NT2/D1 (cell line): ENCODE measurements at regions not wholly inside any gene's neighbourhood (a gene's known extent, or its start where the extent isn't known, plus 50 kb on each side); places are given as distances from the start of the nearest gene placed in this dataset.

ENCODE experiments used
- YY1 ChIP-seq: IDR thresholded peaks from 2 replicates; pipeline ENCODE4 v1.6.1; 2011; ENCODE audit not compliant: insufficient read length, insufficient read depth
- ZNF274 ChIP-seq: IDR thresholded peaks from 2 replicates; pipeline ENCODE4 v1.6.1; 2011; ENCODE audit warnings: mild to moderate bottlenecking, low read depth, low read length

DNA sequence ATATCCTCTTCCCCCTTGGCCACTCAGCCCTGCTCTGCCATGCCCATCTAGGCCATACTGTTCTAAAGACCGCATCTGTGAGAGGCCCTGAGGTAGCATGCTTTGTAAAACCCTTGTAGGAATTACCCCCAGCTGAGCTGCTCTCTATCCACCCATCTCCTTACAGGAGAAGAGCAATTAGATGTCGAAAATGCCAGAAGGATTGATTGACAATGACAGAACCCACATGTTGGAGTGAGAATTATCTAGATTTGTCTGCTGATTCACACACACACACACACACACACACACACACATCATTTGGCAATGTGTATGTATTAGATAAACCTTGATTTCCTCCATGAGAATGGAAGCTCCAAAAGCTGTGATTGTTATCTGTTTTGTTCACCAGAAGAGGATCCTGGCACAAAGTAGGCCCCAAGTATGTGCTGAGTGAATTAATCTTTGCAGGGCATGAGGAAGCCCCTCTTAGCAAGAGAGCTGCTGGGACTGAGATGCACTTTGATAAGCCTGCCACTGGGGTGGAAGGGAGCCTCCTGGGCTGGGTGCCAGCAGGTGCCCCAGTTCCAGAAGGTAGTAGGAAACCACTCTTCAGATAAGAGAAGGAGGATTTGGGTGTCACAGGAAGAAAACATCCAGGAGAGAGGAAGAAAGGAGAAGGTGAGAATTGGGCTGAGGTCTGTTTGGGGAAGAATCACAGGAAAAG is 187.5 kb upstream of the ADO start:
- no peak for TF ChIP-seq YY1
- no peak for TF ChIP-seq ZNF274
